RKO (cell line): ENCODE measurements at regions not wholly inside any gene's neighbourhood (a gene's known extent, or its start where the extent isn't known, plus 50 kb on each side); places are given as distances from the start of the nearest gene placed in this dataset.

Experiments used
- DNase-seq: peaks from one replicate; pipeline ENCODE4 v3.0.0-alpha.2; 2016; ENCODE audit warnings: low spot score

DNA sequence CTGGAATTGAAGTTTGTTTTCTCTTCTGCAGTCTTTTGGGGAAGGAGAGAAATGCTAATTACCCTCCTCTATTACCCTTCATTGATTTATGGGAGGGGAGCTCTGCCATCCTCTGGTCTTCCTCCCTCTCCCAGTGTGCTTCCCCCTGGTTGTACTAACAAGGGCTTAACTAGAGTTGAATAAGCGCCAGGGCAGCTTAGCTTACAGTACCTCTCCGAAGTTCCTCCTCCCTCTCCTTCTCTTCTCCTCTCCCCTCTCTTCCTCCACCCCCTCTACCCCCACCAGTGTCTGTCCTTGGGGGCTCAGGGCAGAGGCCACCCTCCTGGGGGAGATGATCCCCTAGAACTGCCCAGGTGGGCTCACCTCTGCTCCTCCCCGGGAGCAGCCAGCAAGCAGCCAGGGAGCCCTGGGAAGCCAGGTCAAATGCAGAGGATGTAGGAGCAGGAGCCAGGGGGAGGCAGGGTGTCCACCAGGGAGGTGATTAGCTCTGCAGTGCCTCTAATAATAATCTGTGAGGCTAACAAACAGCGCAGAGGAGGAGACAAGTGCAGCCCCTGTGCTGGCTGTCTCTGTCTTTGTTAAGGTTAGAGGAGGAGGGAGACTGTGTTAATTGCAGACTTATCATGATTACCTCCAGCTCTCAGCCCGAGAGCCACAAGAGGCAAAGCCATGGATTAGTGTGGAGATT lies 191.6 kb upstream of the CADM1 start:
- no peak for DNase-seq

DNA sequence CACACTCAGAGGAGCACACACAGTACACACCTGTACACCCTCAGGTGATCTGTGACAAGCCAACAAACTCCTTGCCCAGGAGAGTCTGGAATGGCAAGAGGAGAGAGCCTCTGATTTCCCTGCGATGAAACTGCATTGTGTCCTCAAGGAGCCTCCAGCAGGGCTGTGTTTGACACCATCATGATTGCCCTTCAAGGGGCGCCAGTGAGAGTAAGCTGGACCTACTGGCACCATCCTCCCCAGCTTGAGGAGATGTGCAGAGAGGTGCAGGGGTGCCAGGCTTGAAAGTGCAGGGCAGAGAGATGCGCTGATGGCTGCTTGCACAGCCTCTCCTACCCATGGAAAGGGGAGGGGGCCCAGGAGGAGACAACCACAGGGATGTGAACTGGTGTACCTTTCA lies 188.8 kb upstream of the CADM1 start:
- DNase-seq = no peak

DNA sequence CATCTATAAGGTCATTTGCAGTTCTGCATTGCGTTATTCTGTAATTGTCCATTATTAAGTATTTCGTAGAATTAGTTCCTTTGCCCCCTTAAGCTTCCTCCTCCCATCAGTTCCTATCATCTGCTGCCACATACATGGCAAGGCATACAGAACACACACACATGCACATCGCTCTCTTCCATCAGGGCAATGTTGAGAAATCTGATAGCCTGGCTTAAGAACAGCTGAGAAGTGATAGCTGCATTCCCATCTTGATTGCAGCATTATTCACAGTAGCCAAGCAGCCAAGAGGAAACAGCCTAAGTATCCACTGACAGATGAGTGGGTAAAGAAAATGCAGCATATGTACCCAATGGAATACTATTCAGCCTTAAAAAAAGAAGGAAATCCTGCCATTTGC lies 186.8 kb upstream of the CADM1 start:
- DNase-seq = no peak

DNA sequence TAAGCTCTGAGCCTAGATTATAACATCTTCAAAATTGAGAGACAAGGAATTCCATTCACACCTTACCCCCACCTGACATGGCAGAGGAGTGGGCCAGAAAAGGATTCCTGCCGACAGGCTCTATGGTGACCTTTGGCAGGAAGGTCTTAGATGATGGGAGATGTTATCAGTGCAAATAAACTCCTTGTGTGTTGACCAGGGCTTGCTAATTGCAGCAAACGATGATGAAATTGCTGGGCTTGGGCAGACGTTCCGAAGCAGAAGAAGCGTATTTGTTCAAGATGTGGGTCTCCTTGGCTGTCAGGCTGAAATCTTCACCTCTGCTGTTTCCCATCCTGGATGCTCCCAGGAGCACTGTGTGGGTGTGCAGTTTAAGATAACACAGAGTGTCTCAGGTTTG lies 183.7 kb upstream of the CADM1 start:
- no peak for DNase-seq

DNA sequence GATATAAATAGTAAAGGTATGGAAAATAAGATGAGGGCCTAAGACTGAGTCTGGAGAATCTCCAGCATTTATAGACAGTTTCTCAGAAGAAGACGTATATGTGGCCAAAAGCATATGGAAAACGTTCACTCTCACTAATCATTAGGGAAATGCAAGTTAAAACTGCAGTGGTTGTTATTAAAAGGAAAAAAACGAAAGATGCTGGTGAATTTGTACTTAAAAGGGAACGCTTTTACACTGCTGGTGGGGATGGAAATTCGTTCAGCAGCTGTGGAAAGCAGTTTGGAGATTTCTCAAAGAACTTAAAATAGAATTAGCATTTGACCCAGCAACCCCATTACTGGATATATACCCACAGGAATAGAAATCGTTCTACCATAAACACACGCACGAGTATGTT lies 180.5 kb upstream of the CADM1 start:
- no peak for DNase-seq

DNA sequence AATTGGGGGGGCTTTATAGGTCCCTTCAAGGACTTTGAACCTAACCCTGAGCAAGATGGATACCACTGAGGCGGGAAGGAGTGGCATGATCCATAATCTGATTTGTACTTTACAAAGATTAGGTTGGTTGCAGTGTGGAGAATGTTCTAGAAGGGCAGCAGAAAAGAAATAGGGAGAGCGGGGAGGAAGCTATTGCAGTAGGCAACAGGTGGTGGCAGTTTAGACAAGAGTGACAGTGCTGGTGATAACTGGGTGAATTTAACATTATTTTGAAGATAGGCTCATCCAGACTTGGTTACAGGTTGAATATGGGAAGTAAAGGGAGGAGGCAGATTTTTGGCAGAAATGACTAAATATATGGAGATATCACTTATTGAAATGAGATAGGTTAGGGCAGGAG lies 179.9 kb upstream of the CADM1 start:
- DNase-seq = no peak

DNA sequence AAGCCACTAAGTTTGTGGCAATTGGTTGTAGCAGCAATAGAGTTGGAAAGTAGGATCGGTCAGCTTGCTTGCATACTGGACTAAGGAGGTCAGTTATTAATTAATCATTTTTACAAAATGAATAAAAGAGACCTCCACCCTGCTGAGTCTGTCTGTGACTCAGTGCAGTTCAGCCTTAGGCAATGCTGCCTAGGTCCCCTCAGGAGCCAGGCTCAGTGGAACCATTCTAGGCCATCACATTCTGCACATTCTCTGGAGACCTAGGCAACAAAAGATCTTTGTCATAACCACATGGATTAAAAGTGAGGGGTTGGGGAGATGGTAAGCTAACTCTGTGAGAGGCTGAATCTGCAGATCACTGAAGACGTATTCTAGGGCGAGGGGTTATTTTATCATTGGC lies 178.7 kb upstream of the CADM1 start:
- no peak for DNase-seq

DNA sequence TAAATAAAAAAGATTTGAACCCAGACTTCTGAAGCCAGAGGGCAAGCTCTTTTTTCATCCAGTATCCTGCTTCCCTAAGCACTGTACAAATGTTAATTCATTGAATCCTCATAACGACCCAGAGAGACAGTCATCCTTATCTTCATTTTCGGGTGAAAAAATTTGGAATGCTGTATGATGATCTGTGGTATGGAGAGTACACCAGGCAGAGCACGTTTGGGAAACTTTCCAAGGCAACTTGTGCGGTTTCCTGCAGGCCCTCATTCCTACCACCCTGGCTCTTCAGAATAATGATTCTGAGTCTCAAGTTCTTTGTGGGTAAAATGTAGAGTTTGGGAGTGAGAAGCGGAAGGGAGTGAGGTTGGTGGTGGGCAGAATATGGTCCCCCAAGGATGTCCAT lies 177.9 kb upstream of the CADM1 start:
- DNase-seq = no peak

DNA sequence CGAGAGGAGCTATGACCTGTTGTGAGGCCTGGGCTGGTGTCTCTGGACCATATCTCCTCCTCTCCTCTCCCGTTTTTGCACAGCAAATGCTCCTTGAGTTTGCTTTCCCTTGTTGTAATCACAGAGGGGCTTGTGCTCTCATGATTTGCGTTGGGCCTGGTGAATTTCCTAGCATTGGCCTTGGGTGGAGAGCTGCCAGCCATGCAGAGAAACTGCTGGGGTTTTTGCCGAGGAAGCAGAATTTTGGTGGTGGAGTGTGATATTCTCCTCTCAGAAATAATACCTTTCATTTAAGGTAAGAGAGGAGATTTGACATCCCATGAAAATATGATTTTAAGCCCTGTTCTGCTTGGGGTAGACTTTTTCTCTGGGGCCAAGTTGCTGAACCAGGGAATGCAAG lies 175.7 kb upstream of the CADM1 start:
- no peak for DNase-seq

DNA sequence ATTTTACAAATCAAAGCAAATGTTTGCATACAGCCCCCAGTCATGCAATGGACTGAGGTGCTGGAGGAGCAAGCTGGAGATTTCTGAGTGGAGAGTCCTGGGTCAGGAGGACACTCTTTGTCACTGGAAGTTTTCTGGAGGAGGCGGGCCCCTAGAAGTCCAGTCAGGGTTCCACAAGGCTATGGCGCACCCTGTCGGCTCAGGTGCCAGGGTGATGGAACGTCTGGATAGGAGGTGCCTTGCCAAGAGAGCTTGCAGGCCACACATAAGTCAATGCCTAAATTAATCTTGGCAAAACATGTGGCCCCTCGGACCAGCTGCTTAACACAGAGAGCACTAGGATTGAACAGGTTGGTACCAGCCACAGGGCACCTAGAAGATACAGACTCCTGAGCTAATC lies 174.7 kb upstream of the CADM1 start:
- DNase-seq = no peak

DNA sequence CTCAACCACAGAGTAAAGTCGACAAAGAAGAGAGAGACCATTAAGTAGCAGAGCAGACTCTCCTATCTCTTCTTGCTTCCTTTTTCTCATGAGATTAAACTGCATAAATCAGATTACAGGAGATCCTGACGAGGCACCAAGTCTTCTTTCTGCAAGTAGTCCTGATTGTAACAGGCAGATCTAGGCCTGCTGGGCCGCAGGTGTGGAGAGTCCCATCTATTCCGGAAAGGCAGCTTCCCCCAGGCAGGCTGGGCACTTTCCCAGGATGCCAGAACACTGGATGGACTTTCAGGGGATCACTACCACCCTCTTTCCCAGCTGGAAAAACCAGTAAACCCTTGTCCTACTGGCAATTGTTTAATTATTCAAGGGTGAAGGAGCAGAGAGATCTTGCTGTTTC lies 173.0 kb upstream of the CADM1 start:
- DNase-seq = no peak

DNA sequence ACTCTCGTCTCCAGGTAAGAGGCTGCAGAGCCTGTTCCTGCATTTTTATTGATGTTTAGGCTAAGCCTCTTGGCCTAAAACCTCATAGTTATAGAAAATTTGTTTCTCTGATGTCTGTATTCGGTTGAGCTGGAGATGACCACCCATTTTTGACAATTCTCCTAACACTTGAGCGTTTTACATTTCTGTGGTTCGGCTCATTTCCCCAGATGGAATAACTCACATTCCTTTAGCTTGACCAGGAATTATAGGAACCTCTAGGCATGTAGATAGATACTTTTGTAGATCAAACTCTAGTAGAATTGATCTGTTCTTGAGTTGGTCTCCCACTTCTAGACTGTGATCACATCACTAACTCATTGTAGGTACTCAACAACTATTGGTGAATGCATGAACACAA lies 172.6 kb upstream of the CADM1 start:
- DNase-seq = no peak

DNA sequence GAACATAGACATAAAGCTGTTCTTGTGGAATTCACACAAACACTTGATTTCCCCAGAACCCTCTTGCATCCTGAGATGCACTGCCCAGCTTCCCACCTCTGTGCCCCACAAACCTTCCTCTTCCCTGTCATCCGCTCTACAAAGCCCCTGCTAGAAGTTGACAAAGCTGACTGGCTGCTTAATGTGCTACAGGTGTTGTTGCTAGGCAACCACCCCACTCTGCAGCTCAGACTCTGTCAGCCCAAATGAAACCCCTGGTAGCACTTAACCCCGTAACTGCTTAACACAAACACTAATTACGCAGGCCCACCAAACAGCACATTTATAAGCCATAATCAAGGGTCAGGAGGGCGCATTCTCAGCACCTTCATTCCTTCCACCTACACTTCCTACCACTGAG lies 172.0 kb upstream of the CADM1 start:
- no peak for DNase-seq

DNA sequence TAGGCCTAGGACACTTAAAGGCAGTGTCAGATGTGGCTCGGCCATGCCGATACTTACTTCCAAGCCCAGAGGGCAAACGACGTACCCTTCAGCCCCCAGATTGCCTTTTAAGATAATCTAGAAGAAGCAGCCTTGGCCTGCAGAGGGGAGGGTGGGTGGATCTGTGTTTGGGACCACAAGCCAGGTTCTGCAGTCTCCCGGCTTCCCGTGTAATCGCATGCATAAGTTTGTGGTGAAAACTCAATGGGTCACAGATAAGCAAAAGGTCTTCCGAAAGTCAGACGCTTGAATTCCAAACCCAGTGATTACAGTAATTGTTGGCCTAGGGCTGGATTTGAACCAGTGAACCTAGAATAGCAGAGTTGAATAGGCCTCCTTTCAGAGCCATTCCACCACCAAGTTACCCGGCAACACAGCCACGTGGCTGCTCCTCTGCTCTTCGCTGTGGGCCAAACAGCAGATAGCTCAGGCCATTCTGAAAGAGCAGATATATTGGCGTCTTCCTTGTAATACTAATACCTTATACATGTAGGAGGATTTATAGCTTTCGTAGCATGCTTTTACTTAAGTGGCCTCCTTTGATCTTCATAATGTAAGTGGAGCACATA lies 170.8 kb upstream of the CADM1 start:
- no peak for DNase-seq

DNA sequence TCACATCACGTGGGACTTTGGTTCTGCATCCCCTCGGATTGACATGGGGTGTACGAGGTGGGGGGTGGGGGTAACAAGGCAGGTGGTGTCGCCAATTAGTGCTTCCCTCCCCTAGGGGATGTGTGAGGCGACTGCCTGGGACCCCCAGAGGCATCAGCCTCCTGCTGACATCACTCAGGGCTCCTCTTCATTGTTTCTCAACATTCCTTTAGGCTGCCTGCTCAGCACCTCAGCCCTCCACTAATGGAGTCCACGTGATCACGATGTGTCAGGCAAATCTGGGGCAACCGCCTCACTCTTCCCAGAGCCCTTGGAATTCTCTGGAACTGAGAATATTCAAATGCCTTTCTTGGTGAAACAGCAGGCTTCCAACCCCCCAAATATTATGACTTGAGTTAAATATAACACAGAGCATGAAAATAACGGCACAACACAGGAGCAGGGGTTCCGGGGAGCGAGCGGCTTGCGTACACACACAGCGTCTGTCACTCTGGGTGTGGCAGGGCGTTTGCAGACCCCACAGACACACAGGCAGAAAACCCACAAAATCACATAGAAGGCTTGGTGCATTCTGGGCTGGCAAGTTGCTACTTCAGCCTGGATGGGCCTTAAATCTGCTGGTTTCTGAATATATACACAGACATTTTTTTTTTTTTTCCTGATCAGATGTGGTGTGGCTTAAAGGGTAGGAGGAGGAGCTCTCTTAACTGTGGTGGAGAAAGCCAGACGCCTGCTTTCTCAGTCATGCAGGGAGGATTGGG lies 170.1 kb upstream of the CADM1 start:
- no peak for DNase-seq

DNA sequence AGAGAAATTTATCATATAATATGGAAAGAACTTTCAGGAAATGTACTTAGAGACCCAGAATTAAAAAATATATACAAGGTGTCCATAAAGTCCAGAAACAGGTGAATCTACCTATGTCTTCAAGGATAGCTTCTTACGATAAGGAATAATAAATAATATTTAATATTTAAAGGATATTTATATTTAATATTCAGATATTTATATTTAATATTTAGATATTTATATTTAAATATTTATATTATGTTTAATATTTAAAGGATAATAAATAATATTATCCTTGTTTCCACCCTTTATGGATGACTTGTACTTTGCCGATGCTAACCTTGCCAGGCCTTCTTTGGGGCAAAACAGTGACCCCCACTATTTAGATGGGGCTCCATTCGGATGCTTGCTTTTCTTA lies 169.5 kb upstream of the CADM1 start:
- no peak for DNase-seq

DNA sequence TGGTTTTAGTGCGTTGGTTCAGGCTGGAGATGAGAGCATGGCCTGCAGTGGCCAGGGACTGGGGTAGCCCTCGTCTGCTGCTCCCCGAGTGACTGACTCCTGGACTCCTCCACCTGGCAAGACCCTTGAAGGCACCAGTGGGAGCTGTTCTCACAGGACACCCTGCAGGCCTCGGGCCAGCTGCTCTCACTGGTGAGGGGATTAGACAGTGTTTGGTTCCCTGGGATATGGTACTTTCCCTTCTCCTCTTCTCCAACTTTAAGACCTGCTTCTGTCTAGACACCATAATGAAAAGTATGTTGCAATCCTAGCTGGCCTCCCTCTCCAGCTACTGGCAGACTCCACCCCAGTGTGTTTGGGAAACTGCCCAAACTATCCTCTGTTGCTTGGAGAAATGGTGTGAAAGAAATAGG lies 168.8 kb upstream of the CADM1 start:
- DNase-seq = no peak

DNA sequence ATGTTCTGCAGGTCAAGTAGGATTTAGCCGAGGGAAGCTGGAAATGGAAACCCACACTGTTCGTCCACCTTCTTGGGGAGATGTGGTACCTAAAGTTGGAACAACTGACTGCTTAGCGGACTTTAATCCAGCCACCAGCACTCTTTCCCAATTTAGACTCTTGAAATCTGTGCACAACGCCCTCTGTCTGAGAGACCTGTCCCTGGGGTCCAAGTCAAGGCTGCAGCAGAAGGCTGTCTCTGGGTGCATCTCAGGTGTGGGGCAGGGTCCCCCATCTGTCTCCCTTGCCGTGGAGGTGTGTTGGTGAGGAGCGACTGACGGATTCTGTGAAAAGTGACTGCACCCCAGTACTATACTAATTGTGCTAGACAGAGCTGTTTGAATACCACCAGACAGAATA lies 168.2 kb upstream of the CADM1 start:
- no peak for DNase-seq

DNA sequence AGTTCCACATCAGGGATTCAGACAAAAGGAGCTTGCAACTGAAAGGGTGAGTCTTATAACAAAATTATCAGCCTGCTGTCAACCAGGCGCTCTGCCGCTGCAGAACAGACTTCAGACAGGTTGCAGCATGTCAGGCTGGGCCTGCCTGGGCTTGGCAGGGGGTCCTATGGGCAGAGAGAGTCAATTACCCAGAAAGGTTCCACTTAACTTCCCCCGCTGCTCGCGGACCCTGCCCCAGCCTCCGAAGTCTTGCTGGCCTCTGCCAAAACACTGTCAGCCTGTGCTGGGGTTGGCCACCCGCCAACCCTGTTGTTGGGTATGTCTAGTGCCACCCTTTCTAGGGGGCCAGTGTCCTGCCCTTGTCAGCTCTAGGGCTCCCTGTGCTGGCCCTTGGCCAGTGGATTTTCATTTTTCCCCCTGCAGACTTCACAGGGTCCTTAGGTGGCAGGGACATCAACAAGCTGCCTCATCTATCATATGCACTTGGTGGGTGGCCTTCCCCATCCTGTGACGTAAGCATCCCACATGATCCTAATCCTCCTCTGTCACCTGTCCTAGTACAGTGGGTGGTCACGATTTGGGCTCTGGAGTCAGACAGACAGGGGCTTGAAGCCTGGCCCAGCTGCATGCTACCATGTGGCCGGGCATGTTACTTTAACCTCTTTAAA lies 166.5 kb upstream of the CADM1 start:
- no peak for DNase-seq

DNA sequence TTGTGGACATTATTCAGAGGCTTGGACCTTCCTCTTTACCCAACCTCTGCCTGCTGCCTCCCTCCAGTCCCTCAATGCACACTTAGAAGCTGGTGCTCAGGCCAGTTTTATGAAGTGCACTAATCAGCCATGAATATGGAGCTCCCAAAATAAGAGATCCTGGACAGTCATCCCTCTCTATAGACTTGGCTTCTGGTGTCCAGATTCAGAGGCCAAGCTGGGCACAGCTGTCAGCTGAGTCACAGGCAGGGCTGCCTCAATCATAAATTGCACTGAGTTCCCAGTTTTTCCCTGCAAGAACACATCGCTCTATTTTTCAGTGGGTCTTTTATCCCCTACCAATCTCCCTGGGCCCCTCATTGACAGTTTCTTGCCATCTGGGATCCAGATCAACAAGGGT lies 161.7 kb upstream of the CADM1 start:
- no peak for DNase-seq

DNA sequence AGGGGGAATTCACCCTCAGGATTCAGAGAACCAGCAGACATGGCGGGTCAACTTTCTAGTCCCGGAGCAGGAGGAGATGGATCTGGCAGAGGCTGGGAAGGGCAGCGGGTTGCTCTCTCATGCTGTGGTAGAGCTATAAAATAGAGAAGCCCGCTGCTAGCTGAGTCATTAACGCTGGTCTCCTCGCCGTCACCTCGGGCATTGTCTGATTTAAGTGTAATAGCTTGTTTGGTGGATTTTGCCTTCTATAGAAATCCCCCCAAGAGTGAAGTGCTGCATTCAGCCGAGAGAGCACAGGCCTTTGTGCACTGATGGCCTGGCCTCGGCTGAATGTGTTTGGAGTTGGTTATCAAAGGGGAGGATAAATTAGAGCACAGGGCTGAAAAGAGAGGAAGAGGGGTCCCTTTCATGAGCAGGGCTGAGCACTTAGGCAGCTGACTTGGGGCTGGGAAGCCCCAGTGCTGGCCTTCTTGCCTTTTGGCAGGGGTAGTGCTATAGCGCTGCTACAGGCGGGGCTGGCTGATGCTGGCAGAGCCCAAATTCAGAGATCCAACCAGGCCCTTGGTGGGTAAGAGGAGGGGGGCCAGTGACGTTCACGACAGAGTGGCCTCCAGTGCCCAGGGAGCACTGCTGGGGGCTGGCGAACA lies 161.1 kb upstream of the CADM1 start:
- DNase-seq = no peak

DNA sequence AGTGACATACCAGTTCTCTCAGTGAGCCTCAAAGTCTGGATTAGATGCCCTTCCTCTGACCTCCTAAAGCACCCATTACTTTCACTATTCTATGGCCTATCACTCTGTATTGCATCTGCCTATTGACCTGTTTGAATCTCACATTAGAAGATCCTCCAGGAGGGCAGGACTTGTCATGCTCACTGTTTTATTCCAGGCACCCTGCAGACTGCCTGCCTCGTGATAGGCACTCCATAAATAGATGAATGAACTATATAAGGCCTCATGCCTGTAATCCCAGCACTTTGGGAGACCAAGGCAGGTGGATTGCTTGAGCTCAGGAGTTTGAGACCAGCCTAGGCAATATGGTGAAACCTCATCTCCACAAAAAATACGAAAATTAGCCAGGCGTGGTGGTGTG lies 160.1 kb upstream of the CADM1 start:
- DNase-seq = no peak

DNA sequence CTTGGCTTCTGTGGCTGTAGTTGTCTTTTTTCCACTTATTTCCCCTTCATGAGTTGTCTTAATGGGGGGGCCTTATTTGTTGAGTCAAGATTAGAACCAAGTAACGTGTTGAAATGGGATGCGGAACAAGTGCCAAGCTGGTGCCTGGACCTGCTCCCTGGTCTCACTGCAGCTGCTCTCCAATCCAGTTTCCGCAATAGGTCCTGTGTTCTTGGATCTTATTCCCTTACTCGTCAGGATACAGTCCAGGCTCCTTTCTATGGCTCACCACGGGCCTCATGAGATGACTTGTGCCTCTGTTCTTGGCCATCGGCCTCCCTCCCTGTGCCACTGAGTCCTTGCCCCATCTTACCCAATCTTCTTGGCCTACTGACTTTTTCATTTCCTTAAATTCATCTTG lies 159.6 kb upstream of the CADM1 start:
- DNase-seq = no peak
